ENCODE measurements at regions not wholly inside any gene's neighbourhood (a gene's known extent, or its start where the extent isn't known, plus 50 kb on each side); places are given as distances from the start of the nearest gene placed in this dataset.

DNA sequence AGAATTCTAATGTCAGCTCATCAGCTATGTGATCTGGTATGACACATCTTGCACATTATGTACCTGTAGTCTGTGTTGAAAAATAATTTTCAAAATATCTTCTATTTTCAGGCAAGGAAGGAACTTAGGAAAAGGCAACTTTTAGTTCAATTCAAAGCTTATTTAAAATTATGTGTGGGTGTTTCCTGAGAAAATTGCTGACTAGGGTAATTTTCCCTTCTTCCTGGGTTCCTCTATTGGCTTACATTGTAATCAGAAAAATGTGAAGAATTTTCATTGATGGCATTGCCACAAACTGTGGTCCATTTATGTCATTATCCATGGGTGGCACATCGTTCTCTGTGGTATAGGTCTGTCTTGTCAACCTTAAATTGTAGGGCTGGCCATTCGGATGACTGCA is 328.7 kb upstream of the SGCD start:
- 75% methylated on average over 2 of the region's 2 CpGs for WGBS
- TF ChIP-seq GABPA (IDR thresholded peaks at IDR 0.05 in 1 of 2, conservative IDR thresholded peaks at IDR 0.05 in 1 of 2) (no peak), FOXA1 (IDR thresholded peaks at IDR 0.05) (no peak), SP1 (IDR thresholded peaks at IDR 0.05) (no peak), TAF1 (conservative IDR thresholded peaks at IDR 0.05) (no peak), CTCF (IDR thresholded peaks at IDR 0.05; ENCODE audit: low read depth, low read length, missing input control) (no peak), HNF4G (IDR thresholded peaks at IDR 0.05) (no peak), EGR1 (IDR thresholded peaks at IDR 0.05; ENCODE audit: low read depth in 2 of 2) (no peak), MAX (IDR thresholded peaks at IDR 0.05) (no peak), ZBTB33 (IDR thresholded peaks at IDR 0.05) (no peak), JUND (IDR thresholded peaks at IDR 0.05) (no peak)
- TF ChIP-seq, protein P1, sequence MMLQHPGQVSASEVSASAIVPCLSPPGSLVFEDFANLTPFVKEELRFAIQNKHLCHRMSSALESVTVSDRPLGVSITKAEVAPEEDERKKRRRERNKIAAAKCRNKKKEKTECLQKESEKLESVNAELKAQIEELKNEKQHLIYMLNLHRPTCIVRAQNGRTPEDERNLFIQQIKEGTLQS (IDR thresholded peaks at IDR 0.05), result no peak
- TF ChIP-seq, protein P2, sequence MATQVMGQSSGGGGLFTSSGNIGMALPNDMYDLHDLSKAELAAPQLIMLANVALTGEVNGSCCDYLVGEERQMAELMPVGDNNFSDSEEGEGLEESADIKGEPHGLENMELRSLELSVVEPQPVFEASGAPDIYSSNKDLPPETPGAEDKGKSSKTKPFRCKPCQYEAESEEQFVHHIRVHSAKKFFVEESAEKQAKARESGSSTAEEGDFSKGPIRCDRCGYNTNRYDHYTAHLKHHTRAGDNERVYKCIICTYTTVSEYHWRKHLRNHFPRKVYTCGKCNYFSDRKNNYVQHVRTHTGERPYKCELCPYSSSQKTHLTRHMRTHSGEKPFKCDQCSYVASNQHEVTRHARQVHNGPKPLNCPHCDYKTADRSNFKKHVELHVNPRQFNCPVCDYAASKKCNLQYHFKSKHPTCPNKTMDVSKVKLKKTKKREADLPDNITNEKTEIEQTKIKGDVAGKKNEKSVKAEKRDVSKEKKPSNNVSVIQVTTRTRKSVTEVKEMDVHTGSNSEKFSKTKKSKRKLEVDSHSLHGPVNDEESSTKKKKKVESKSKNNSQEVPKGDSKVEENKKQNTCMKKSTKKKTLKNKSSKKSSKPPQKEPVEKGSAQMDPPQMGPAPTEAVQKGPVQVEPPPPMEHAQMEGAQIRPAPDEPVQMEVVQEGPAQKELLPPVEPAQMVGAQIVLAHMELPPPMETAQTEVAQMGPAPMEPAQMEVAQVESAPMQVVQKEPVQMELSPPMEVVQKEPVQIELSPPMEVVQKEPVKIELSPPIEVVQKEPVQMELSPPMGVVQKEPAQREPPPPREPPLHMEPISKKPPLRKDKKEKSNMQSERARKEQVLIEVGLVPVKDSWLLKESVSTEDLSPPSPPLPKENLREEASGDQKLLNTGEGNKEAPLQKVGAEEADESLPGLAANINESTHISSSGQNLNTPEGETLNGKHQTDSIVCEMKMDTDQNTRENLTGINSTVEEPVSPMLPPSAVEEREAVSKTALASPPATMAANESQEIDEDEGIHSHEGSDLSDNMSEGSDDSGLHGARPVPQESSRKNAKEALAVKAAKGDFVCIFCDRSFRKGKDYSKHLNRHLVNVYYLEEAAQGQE (IDR thresholded peaks at IDR 0.05), result no peak
- H3K4me3 ChIP-seq (ENCODE audit: low read depth in 1 of 3, low read length in 3 of 3), result no peak overlapping the region
- H3K9me3 ChIP-seq (ENCODE audit: control insufficient read depth in 4 of 4, low read length in 3 of 4), result no peaks in the 10 kb centered on the region
- H3K27me3 ChIP-seq (ENCODE audit: control insufficient read depth in 4 of 4, insufficient read depth in 4 of 4, low read length in 3 of 4), result no peaks in the 10 kb centered on the region
- H3K36me3 ChIP-seq (ENCODE audit: control insufficient read depth in 4 of 4, insufficient read depth in 3 of 4, low read depth in 1 of 4, low read length in 3 of 4), result no peaks in the 10 kb centered on the region
- H3K27ac ChIP-seq (ENCODE audit: low read depth in 1 of 2, low read length in 2 of 2), result no peak overlapping the region
- no peak overlapping the region for H3K9ac ChIP-seq (ENCODE audit: low read depth in 1 of 2, low read length in 2 of 2)
- H3K4me1 ChIP-seq (ENCODE audit: control insufficient read depth in 4 of 4, insufficient read depth in 4 of 4, low read length in 3 of 4), result no peaks in the 10 kb centered on the region
- no peak for DNase-seq (ENCODE audit: low spot score)

- Histone ChIP-seq H3K27me3 (ENCODE audit: control insufficient read depth in 4 of 4, insufficient read depth in 4 of 4, low read length in 3 of 4) (no peaks in the 10 kb centered on the region), H3K9me3 (ENCODE audit: control insufficient read depth in 4 of 4, low read length in 3 of 4) (no peaks in the 10 kb centered on the region), H3K4me1 (ENCODE audit: control insufficient read depth in 4 of 4, insufficient read depth in 4 of 4, low read length in 3 of 4) (no peaks in the 10 kb centered on the region), H3K9ac (ENCODE audit: low read depth in 1 of 2, low read length in 2 of 2) (no peak overlapping the region), H3K27ac (ENCODE audit: low read depth in 1 of 2, low read length in 2 of 2) (no peak overlapping the region), H3K36me3 (ENCODE audit: control insufficient read depth in 4 of 4, insufficient read depth in 3 of 4, low read depth in 1 of 4, low read length in 3 of 4) (no peaks in the 10 kb centered on the region), H3K4me3 (ENCODE audit: low read depth in 1 of 3, low read length in 3 of 3) (no peak overlapping the region)
- no peak for DNase-seq (ENCODE audit: low spot score)
- WGBS, result 75% methylated on average over 1 of the region's 1 CpG
- no peak for TF ChIP-seq ZBTB33 (IDR thresholded peaks at IDR 0.05)
- TF ChIP-seq TAF1 (conservative IDR thresholded peaks at IDR 0.05), result no peak
- TF ChIP-seq, protein P1 (IDR thresholded peaks at IDR 0.05), result no peak
- no peak for TF ChIP-seq MAX (IDR thresholded peaks at IDR 0.05)
- TF ChIP-seq RXRA (IDR thresholded peaks at IDR 0.05), result no peak
- no peak for TF ChIP-seq YY1 (IDR thresholded peaks at IDR 0.05)
- no peak for TF ChIP-seq FOXA2 (IDR thresholded peaks at IDR 0.05)
- TF ChIP-seq FOXA1 (IDR thresholded peaks at IDR 0.05), result no peak
- TF ChIP-seq HNF4G (IDR thresholded peaks at IDR 0.05), result no peak
- no peak for TF ChIP-seq NR2F2 (IDR thresholded peaks at IDR 0.05)
- no peak for TF ChIP-seq GABPA (IDR thresholded peaks at IDR 0.05 in 1 of 2, conservative IDR thresholded peaks at IDR 0.05 in 1 of 2)
- no peak for TF ChIP-seq HNF4A (conservative IDR thresholded peaks at IDR 0.05)
- TF ChIP-seq EGR1 (IDR thresholded peaks at IDR 0.05; ENCODE audit: low read depth in 2 of 2), result no peak
- TF ChIP-seq, protein P2 (IDR thresholded peaks at IDR 0.05), result no peak
- no peak for TF ChIP-seq SP1 (IDR thresholded peaks at IDR 0.05)
Observed at GRCh38 chr5:156000115-156000514, 326.8 kb upstream of the SGCD start.

All from liver (tissue), 8 donors.